Psoas muscle (tissue), 7 donors: ENCODE measurements at regions not wholly inside any gene's neighbourhood (a gene's known extent, or its start where the extent isn't known, plus 50 kb on each side); places are given as distances from the start of the nearest gene placed in this dataset.

ENCODE experiments used
- ATAC-seq, 4 donors: fragments of 200-7000 bp; cut with Tn5 transposase; one replicate each; pipeline ENCODE4 v1.9.1; 2020; ENCODE audit warnings: moderate library complexity in 3 of 4, mild to moderate bottlenecking in 2 of 4
- DNase-seq, 2 donors: peaks; one replicate each; pipeline ENCODE4 v3.0.0-alpha.2; 2020
- H3K27ac ChIP-seq: fragments of 200-600 bp; one replicate; pipeline ENCODE4 v1.8.0; 2022
- H3K27me3 ChIP-seq, 3 donors: fragments of 200-600 bp in 1 of 3; one replicate each; pipeline versions ENCODE4 v1.6.1 to v1.8.0; 2013 to 2022; ENCODE audit warnings: low read length in 2 of 3, mild to moderate bottlenecking in 2 of 3, moderate library complexity in 1 of 3; ENCODE audit not compliant: insufficient read depth in 3 of 3
- H3K36me3 ChIP-seq, 2 donors: fragments of 200-600 bp in 1 of 2; one replicate each; pipeline versions ENCODE4 v1.6.1 to v1.8.0; 2013 to 2022; ENCODE audit warnings: low read depth in 1 of 2, mild to moderate bottlenecking in 1 of 2, moderate library complexity in 1 of 2; ENCODE audit not compliant: insufficient read depth in 1 of 2
- H3K4me1 ChIP-seq: fragments of 200-600 bp; one replicate; pipeline ENCODE4 v1.8.0; 2022
- H3K4me3 ChIP-seq: fragments of 200-600 bp; one replicate; pipeline ENCODE4 v1.8.0; 2022; ENCODE audit warnings: mild to moderate bottlenecking
- H3K9me3 ChIP-seq: fragments of 200-600 bp; one replicate; pipeline ENCODE4 v1.8.0; 2022
- CTCF ChIP-seq: fragments of 200-600 bp; IDR thresholded peaks from one replicate; pipeline ENCODE4 v1.8.0; 2022; ENCODE audit warnings: antibody characterized with exemption
- WGBS, 3 donors: extraction: QIAGEN DNeasy Blood & Tissue Kit; methylation state at CpG; one replicate each; pipeline versions ENCODE4 v1.1.6 to v1.1.7; 2013; 5-methylcytosine and 5-hydroxymethylcytosine counted together
- intact Hi-C, 2 donors: fragments of 100-400 bp; cut with DNase I; formaldehyde crosslinking; loops; one replicate each; pipeline versions ENCODE4 v1.11.0 to v1.14.2; 2022
- donor health status: healthy with polysubstance abuse.
- donor health status: DM: no; HTN: no; CAD: no; lungs with moderate emphysema.
- donor health status: Bipolar disorder and iron deficiency.
- donor health status: healthy.
- donor health status: DM: yes; HTN: yes; CAD: no.
- donor health status: DM: no; HTN: no; CAD: no.
- donor health status: DM: yes; HTN: yes; CAD: no.

- no peaks in the 10 kb centered on the region for H3K9me3 ChIP-seq
- DNase-seq = no peak
- H3K4me3 ChIP-seq = no peak overlapping the region
- 88 to 93% (median 93%) methylated on average over 2 of the region's 2 CpGs for WGBS, 3 donors
- H3K27me3 ChIP-seq = no peaks in the 10 kb centered on the region
- H3K27ac ChIP-seq = no peak overlapping the region
- H3K4me1 ChIP-seq = no peaks in the 10 kb centered on the region
- intact Hi-C loops = no loop called here
- H3K36me3 ChIP-seq = no peaks in the 10 kb centered on the region
- TF ChIP-seq CTCF = no peak
- no peak for ATAC-seq
These were observed 1796.9 kb downstream of the SLITRK5 start for GRCh38 chr13:89468081-89468480.

GRCh38 chr13:89470901-89471300 lies 1799.7 kb downstream of the SLITRK5 start:
- no peak overlapping the region for H3K4me3 ChIP-seq
- H3K27me3 ChIP-seq = no peaks in the 10 kb centered on the region
- intact Hi-C loops = no loop called here
- no peaks in the 10 kb centered on the region for H3K4me1 ChIP-seq
- TF ChIP-seq CTCF = no peak
- 91 to 95% (median 94%) methylated on average over 3 of the region's 3 CpGs for WGBS, 3 donors
- ATAC-seq (no peak), DNase-seq (no peak)
- H3K36me3 ChIP-seq = no peaks in the 10 kb centered on the region
- H3K9me3 ChIP-seq = no peaks in the 10 kb centered on the region
- H3K27ac ChIP-seq = no peak overlapping the region

- Histone ChIP-seq H3K27ac (no peak overlapping the region), H3K9me3 (no peaks in the 10 kb centered on the region), H3K36me3 (no peaks in the 10 kb centered on the region), H3K4me1 (no peaks in the 10 kb centered on the region), H3K4me3 (no peak overlapping the region), H3K27me3 (no peaks in the 10 kb centered on the region)
- intact Hi-C loops = no loop called here
- DNase-seq = no peak
- no peak for TF ChIP-seq CTCF
- ATAC-seq = no peak
These were observed 1803.3 kb downstream of the SLITRK5 start for GRCh38 chr13:89474432-89474831.

GRCh38 chr13:89486065-89486464 lies 1814.9 kb downstream of the SLITRK5 start:
- no peaks in the 10 kb centered on the region for H3K9me3 ChIP-seq
- H3K4me1 ChIP-seq = no peaks in the 10 kb centered on the region
- no peak for ATAC-seq
- DNase-seq = no peak
- TF ChIP-seq CTCF = no peak
- no peak overlapping the region for H3K4me3 ChIP-seq
- H3K27me3 ChIP-seq = no peaks in the 10 kb centered on the region
- no peaks in the 10 kb centered on the region for H3K36me3 ChIP-seq
- no peak overlapping the region for H3K27ac ChIP-seq
- intact Hi-C loops = no loop called here
- WGBS, 3 donors = 94 to 100% (median 98%) methylated on average over 1 of the region's 1 CpG

- Histone ChIP-seq H3K9me3 (no peaks in the 10 kb centered on the region), H3K4me1 (no peaks in the 10 kb centered on the region), H3K36me3 (no peaks in the 10 kb centered on the region), H3K4me3 (no peak overlapping the region), H3K27ac (no peak overlapping the region), H3K27me3 (no peaks in the 10 kb centered on the region)
- intact Hi-C loops = no loop called here
- WGBS, 3 donors = 89 to 100% (median 91%) methylated on average over 1 of the region's 1 CpG
- DNase-seq (no peak), ATAC-seq (no peak)
- no peak for TF ChIP-seq CTCF
These were observed 1815.5 kb downstream of the SLITRK5 start for GRCh38 chr13:89486709-89487108.
